ENCODE measurements at regions not wholly inside any gene's neighbourhood (a gene's known extent, or its start where the extent isn't known, plus 50 kb on each side); places are given as distances from the start of the nearest gene placed in this dataset.

DNA sequence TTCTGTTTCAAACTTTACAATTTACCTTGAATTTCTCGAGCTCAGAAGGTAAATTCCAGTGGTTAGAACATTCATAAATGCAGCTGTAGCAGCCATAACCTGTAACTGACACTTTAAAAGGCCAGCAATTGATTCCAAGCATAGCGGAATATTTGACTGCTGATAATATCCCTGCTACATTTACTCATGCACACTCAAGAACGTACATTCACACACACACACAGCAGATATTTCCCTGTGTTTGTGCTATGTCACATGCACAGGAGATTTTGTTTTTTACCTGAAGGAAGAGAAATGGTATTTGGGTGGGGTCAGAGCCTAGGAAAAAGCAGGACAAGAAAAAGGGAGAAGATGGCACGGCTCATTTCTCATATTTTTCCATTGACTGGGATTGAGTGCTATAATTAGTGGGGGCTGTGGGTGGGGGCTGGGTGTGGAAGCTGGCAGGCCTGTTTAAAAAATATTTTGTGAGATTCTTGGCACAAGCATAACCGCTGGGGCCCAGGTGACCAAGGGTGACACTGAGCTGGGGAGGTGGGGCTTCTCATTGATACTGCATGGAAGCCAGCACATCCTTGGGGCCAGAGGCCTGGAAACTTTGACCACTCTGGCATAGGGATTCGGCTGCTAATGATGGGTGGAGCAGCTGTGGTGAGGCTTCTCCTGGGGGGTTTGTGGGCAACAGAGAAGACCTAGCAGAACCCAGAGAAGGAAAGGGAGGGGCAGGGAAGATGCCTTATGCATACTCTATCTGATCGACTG lies 88.9 kb upstream of the TPRG1 start:
- ATAC-seq (no peak), DNase-seq (no peak)
- Mint-ChIP-seq H3K4me1 (no peaks in the 10 kb centered on the region), H3K4me3 (no peak overlapping the region), H3K27me3 (no peaks in the 10 kb centered on the region), H3K9me3 (ENCODE audit: low read depth) (no peaks in the 10 kb centered on the region), H3K36me3 (peaks cover 3% of the 10 kb centered on the region), H3K27ac (no peak overlapping the region)
- CTCF ChIA-PET, result interaction anchor here (0.8 kb wide), 1 partner anchor 38 kb away, joined by 3 read pairs; no protein-coding TSS in a partner anchor

DNA sequence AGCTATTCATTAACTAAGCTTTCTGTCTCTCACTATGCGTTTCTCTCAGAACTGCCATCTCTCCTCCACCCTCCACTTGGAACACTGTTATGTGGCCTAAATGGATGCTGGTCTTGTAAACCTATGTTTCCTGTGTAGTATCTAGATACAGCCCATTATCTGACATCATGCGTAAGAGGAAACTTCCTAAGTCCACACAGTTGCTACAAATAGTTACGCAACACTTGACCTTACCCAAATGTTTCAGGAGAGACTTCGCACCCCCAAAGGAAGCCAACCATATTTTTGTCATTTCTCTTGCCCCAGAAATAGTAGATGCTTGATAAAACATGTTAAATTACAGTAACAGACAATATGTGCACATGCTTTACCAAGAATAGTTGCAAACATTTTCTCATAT lies 87.2 kb upstream of the TPRG1 start:
- H3K9me3 Mint-ChIP-seq (ENCODE audit: low read depth), result no peaks in the 10 kb centered on the region
- H3K27ac Mint-ChIP-seq, result no peak overlapping the region
- H3K27me3 Mint-ChIP-seq, result peaks cover 4% of the 10 kb centered on the region
- DNase-seq (no peak), ATAC-seq (no peak)
- H3K36me3 Mint-ChIP-seq, result no peaks in the 10 kb centered on the region
- no peak overlapping the region for H3K4me3 Mint-ChIP-seq
- CTCF ChIA-PET, result no interaction called here
- no peaks in the 10 kb centered on the region for H3K4me1 Mint-ChIP-seq

DNA sequence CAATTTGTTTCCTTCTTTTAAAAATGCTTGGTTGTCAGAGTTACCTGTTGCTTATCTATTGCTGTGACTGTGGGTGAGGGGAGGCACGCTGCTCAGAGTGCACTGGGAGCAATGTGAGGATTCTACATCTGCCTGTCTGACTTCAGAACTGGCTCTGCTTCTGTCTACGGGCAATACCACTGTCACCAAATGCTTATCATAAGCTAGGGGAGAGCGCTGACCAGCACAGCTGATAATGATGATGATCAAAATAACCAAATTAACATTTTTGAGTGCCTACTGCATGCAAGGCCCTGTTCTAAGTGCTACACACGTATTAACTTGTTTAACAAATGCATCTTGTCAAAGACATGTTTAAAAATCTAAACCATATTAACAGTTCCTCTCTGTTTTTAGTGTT lies 79.2 kb upstream of the TPRG1 start:
- H3K27me3 Mint-ChIP-seq, result peaks cover 4% of the 10 kb centered on the region
- CTCF ChIA-PET, result no interaction called here
- no peak overlapping the region for H3K27ac Mint-ChIP-seq
- H3K9me3 Mint-ChIP-seq (ENCODE audit: low read depth), result no peaks in the 10 kb centered on the region
- peaks cover 2% of the 10 kb centered on the region for H3K4me1 Mint-ChIP-seq
- H3K36me3 Mint-ChIP-seq, result peaks cover 1% of the 10 kb centered on the region
- DNase-seq (no peak), ATAC-seq (no peak)
- H3K4me3 Mint-ChIP-seq, result no peak overlapping the region

DNA sequence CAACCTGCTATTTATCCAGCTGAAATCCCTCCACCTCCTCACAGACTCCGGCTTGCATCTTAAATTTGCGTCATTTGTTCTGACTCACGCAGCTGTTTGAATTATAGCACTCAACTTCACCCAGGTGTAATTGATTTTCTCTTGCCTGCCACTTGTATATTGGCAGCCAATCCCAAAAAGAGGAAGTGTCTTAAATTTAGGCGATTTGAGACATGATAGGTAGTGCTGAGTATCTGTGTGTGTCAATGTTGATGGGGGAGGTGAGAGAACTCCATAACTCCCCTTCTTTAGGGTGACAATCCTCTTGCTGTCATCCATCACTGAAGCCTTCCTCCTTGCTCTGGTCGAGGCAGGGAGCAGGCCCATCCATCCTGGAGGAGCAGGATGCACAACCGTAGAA lies 77.2 kb upstream of the TPRG1 start:
- DNase-seq (no peak), ATAC-seq (no peak)
- no peak overlapping the region for H3K4me3 Mint-ChIP-seq
- H3K9me3 Mint-ChIP-seq (ENCODE audit: low read depth), result no peaks in the 10 kb centered on the region
- H3K27ac Mint-ChIP-seq, result no peak overlapping the region
- peaks cover 2% of the 10 kb centered on the region for H3K4me1 Mint-ChIP-seq
- no peaks in the 10 kb centered on the region for H3K27me3 Mint-ChIP-seq
- CTCF ChIA-PET, result no interaction called here
- H3K36me3 Mint-ChIP-seq, result peaks cover 1% of the 10 kb centered on the region

DNA sequence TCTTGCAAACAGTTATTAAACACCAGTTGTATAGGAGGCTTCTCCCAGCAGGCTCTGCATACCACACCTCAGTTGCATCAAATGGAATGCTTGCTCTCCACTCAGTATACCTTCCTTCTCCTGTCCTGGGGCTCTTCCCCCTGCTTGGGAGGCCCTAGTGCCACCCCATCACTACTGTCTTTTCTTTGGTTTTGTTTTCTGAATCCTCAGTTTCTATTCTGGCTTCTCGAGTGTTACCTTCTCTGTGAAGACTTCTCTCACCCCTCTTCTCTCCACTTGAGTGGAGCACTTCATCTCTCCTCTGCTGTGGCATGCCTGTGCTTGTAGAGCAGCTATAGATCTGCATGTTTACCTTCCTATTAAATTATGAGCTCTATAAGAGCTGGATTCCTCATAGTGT lies 75.7 kb upstream of the TPRG1 start:
- H3K9me3 Mint-ChIP-seq (ENCODE audit: low read depth), result no peaks in the 10 kb centered on the region
- ATAC-seq (no peak), DNase-seq (no peak)
- CTCF ChIA-PET, result no interaction called here
- H3K4me3 Mint-ChIP-seq, result no peak overlapping the region
- H3K27ac Mint-ChIP-seq, result no peak overlapping the region
- peaks cover 1% of the 10 kb centered on the region for H3K36me3 Mint-ChIP-seq
- H3K4me1 Mint-ChIP-seq, result peaks cover 2% of the 10 kb centered on the region
- H3K27me3 Mint-ChIP-seq, result no peaks in the 10 kb centered on the region

DNA sequence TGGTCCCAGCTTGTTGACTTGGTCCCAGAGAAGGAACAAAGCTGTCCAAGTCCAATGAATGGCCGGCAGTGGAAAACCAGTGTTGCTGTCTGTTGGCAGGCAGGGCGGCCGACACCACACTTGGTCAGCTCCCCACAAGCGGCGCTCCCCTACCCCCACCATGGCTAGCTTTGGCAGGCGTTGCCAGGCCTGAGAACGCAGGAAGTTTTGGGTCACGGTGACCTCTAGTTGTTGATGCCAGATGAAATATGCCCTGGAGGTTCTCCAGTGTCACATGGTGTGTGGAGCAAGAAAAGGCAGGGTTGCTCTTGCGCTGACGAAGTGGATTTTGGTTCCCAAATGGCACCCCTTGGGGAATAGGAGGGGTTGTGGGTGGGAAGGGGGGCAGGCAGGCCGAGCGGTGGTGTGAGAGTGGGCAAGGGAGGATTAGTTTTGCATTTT lies 72.7 kb upstream of the TPRG1 start:
- no peak for ATAC-seq
- no peak for DNase-seq
- Mint-ChIP-seq H3K27ac (no peak overlapping the region), H3K4me1 (peaks cover 2% of the 10 kb centered on the region), H3K36me3 (peaks cover 1% of the 10 kb centered on the region), H3K4me3 (no peak overlapping the region), H3K9me3 (ENCODE audit: low read depth) (no peaks in the 10 kb centered on the region), H3K27me3 (no peaks in the 10 kb centered on the region)
- CTCF ChIA-PET, result no interaction called here

DNA sequence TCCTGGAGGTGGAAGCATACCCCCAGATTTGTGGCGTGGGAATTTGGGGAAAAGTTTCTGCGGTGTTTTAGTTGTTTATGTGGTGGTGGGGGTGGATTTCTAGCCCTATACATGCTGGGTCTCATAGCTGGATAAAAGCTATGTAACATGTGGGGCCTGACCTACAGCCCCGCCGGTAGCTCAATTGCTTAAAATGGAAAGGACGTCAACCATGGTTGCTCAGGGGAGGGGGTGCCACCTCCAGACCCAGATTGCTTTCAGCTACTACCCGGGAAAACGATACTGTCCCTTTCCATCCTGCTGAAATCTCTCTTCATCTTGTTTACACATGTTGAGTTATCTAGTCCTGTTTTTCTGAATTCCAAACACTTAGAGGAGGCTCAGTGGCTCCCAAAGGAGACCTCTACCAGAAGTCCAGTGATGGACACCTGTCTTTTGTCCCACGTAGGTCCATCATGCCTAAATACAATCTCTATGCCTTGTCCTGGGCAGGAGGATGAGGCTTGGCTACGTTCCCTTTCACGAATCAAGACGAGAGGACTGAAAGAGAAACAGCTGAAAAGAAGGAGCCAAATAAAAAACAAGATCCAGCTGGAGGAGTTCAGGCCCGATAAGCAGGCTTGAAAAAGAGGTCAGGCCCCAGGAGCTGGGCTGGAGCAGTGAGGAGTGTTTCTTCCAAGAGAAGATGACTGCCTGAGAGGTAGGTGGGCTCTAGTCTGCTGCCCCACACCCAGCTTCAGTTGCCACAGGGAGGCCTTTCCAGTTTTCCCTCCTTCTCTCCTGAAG lies 72.1 kb upstream of the TPRG1 start:
- peaks cover 2% of the 10 kb centered on the region for H3K4me1 Mint-ChIP-seq
- no peak for ATAC-seq
- peaks cover 1% of the 10 kb centered on the region for H3K36me3 Mint-ChIP-seq
- CTCF ChIA-PET, result no interaction called here
- no peak overlapping the region for H3K4me3 Mint-ChIP-seq
- H3K9me3 Mint-ChIP-seq (ENCODE audit: low read depth), result no peaks in the 10 kb centered on the region
- no peak overlapping the region for H3K27ac Mint-ChIP-seq
- no peak for DNase-seq
- no peaks in the 10 kb centered on the region for H3K27me3 Mint-ChIP-seq

DNA sequence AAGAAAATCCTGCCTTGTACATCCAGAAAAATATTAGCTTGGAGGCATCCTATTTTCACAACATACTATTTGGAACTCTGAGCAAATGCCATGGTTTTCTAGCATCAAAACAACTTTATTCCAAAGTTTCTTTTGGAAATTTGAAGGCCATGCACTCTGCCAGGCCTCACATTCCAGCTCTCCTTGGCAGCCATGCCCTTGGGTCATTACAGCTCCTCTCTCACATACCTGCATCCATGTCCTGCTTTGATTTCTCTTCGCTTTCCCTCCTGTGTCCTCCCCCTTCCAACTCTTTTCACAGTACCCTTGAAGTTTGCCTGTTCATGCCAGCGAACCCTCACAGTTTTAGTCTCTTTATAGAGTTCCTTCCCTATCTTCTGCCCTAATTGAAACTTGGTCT lies 70.9 kb upstream of the TPRG1 start:
- Mint-ChIP-seq H3K4me1 (peaks cover 2% of the 10 kb centered on the region), H3K27ac (no peak overlapping the region), H3K4me3 (no peak overlapping the region), H3K27me3 (no peaks in the 10 kb centered on the region), H3K36me3 (peaks cover 1% of the 10 kb centered on the region), H3K9me3 (ENCODE audit: low read depth) (no peaks in the 10 kb centered on the region)
- DNase-seq (no peak), ATAC-seq (no peak)
- CTCF ChIA-PET, result interaction anchor here (1.9 kb wide), 1 partner anchor 21 kb away, joined by 8 read pairs; no protein-coding TSS in a partner anchor

DNA sequence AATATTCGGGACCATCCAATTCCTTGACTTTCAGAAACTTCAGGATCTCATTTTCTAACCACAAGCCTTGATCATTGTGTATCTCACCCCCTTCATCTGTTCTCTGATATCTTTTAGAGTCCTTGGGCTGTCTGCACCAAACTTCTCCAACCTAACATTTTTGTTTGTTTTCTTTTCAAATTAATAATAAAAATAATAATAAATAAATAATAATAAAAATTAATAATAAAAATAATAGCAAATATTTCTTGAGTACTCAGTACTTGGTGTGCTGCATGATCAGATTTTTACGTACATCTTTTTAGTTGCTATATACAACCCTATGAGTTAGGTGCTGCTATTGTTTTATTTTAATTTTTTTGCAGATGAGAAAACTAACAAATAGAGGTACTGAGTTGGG lies 70.2 kb upstream of the TPRG1 start:
- H3K4me3 Mint-ChIP-seq, result no peak overlapping the region
- no peaks in the 10 kb centered on the region for H3K36me3 Mint-ChIP-seq
- H3K4me1 Mint-ChIP-seq, result no peaks in the 10 kb centered on the region
- H3K27ac Mint-ChIP-seq, result no peak overlapping the region
- H3K9me3 Mint-ChIP-seq (ENCODE audit: low read depth), result no peaks in the 10 kb centered on the region
- DNase-seq (no peak), ATAC-seq (no peak)
- no peaks in the 10 kb centered on the region for H3K27me3 Mint-ChIP-seq
- CTCF ChIA-PET, result interaction anchor here (1.9 kb wide), 1 partner anchor 20 kb away, joined by 8 read pairs; no protein-coding TSS in a partner anchor

DNA sequence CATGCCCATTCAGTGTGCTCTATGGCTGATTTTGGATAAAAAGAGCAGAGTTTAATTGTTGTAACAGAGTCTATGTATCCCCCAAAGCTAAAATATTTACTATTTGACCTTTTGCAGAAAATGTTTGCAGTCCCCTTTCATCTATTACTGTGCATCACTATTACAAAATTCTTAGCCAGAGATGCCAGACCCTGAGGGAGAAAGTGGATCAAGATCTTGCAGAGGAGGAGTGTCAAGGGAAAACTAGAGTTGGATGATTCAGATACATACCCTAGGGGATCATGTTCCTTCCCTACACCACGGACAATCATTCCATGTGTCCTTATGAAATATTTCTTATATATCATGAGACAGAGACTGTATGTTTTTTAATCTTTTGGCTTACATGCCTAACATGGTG lies 68.6 kb upstream of the TPRG1 start:
- H3K36me3 Mint-ChIP-seq, result no peaks in the 10 kb centered on the region
- no peaks in the 10 kb centered on the region for H3K4me1 Mint-ChIP-seq
- H3K27ac Mint-ChIP-seq, result no peak overlapping the region
- no peak overlapping the region for H3K4me3 Mint-ChIP-seq
- H3K27me3 Mint-ChIP-seq, result no peaks in the 10 kb centered on the region
- DNase-seq (no peak), ATAC-seq (no peak)
- CTCF ChIA-PET, result interaction anchor here (1.5 kb wide), 1 partner anchor 1365 kb away, joined by 3 read pairs; no protein-coding TSS in a partner anchor
- H3K9me3 Mint-ChIP-seq (ENCODE audit: low read depth), result no peaks in the 10 kb centered on the region

DNA sequence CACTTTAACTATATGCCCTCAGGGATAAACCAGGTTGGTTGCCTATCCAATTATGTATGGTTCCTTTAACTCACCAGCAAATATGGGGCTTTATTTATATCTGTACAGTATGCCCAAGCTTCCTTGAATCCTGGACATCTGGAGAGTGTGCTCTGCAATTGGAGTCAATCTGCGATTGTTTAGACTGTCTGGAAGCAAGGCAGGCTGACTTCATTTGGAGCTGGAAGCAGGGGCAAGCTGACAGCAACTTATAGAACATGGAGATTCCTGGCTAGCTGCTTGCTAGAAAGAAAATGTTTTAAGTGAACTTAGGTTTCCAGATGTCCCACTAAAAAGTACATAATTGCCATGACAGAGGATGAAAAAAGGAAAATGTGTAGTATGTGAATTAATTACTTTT lies 63.7 kb upstream of the TPRG1 start:
- H3K4me1 Mint-ChIP-seq, result no peaks in the 10 kb centered on the region
- no peak overlapping the region for H3K27ac Mint-ChIP-seq
- H3K9me3 Mint-ChIP-seq (ENCODE audit: low read depth), result no peaks in the 10 kb centered on the region
- ATAC-seq (no peak), DNase-seq (no peak)
- H3K4me3 Mint-ChIP-seq, result no peak overlapping the region
- H3K36me3 Mint-ChIP-seq, result no peaks in the 10 kb centered on the region
- H3K27me3 Mint-ChIP-seq, result peaks cover 23% of the 10 kb centered on the region
- CTCF ChIA-PET, result no interaction called here

DNA sequence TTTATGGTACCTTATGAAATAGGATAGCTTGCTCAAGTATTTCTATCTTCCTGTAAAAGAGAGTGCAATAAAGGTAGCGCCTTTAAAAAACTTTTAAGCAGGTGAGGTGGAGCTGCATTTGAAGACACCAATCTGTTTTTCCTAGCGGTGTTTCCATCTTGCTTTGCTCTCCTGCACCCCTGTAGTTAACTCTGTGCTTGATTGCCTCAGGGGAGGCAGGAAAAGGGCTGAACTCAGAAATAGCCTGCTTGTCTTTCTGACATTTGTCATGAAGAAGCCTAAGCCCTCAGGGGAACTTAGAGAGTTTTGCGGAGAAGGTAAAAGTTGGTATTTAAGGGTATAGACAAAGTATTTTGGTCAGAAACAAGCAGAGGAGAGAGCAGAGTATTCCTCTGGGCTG lies 63.0 kb upstream of the TPRG1 start:
- Mint-ChIP-seq H3K4me3 (no peak overlapping the region), H3K27me3 (peaks cover 23% of the 10 kb centered on the region), H3K36me3 (no peaks in the 10 kb centered on the region), H3K9me3 (ENCODE audit: low read depth) (no peaks in the 10 kb centered on the region), H3K4me1 (no peaks in the 10 kb centered on the region), H3K27ac (no peak overlapping the region)
- ATAC-seq, result no peak
- DNase-seq, result no peak
- CTCF ChIA-PET, result no interaction called here

DNA sequence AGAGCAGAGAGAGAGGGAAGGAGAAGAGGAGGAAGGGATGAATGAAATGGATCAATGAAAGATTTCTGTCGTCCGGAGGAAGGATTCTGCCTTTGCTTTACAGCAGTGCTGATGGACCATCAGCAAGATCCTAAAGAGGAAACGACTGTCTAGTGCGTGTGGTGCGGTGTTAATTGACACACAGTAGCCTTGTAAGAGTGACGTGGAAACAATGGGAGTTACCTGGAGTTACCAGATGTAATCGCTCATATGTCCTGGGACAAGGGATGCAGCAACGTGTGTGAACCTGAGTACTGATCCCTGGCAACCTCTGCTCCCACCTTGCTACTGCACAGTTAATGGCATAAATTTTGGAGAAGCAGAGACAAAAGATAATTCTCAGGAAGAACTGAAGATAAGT lies 62.6 kb upstream of the TPRG1 start:
- Mint-ChIP-seq H3K27me3 (peaks cover 23% of the 10 kb centered on the region), H3K27ac (no peak overlapping the region), H3K4me3 (no peak overlapping the region), H3K36me3 (no peaks in the 10 kb centered on the region), H3K4me1 (no peaks in the 10 kb centered on the region), H3K9me3 (ENCODE audit: low read depth) (no peaks in the 10 kb centered on the region)
- CTCF ChIA-PET, result no interaction called here
- ATAC-seq (no peak), DNase-seq (no peak)

DNA sequence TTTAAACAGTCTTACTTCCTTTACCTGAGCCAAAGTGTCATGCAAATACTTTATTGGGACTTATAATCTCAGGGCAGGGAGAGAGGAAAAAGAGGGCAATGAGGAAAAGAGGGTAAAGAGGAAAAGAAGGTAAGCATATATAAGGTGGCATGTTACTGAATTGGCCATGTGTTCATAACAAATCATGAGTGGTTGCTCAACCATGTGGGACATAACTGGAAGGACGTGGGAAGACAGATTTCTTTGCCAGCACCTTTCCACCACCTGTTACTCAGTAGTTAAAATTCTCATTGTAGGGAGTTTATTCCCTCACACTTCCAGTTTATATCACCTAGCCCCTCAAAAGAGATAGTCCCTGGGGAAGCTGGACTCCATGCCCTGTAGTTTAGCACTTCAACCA lies 54.7 kb upstream of the TPRG1 start:
- CTCF ChIA-PET, result no interaction called here
- H3K4me1 Mint-ChIP-seq, result peaks cover 13% of the 10 kb centered on the region
- peaks cover 6% of the 10 kb centered on the region for H3K27me3 Mint-ChIP-seq
- H3K9me3 Mint-ChIP-seq (ENCODE audit: low read depth), result peaks cover 15% of the 10 kb centered on the region
- DNase-seq (no peak), ATAC-seq (no peak)
- peaks cover 29% of the 10 kb centered on the region for H3K36me3 Mint-ChIP-seq
- H3K4me3 Mint-ChIP-seq, result no peak overlapping the region
- no peak overlapping the region for H3K27ac Mint-ChIP-seq
